Prostate gland (tissue), 2 donors: ENCODE measurements at regions not wholly inside any gene's neighbourhood (a gene's known extent, or its start where the extent isn't known, plus 50 kb on each side); places are given as distances from the start of the nearest gene placed in this dataset.

ENCODE experiments used
- DNase-seq: peaks from one replicate; pipeline ENCODE4 v3.0.0-alpha.2; 2019; ENCODE audit warnings: low spot score
- H3K27ac ChIP-seq, 2 donors: fragments of 200-600 bp; sonication (generic); 2 replicates each; pipeline ENCODE4 v1.5.1; 2017 to 2019
- H3K27me3 ChIP-seq: fragments of 200-600 bp; sonication (generic); replicated peaks from 2 replicates; pipeline ENCODE4 v1.5.1; 2019; ENCODE audit not compliant: insufficient read depth
- H3K36me3 ChIP-seq, 2 donors: fragments of 200-600 bp; sonication (generic); 1 replicate in 1 of 2; 2 replicates in 1 of 2; pipeline versions ENCODE4 v1.5.1 to v1.8.1; 2017 to 2019
- H3K4me1 ChIP-seq: fragments of 200-600 bp; sonication (generic); replicated peaks from 2 replicates; pipeline ENCODE4 v1.5.1; 2019
- H3K4me3 ChIP-seq, 2 donors: fragments of 200-600 bp; sonication (generic); 2 replicates each; pipeline ENCODE4 v1.5.1; 2017 to 2019
- H3K9me3 ChIP-seq: fragments of 200-600 bp; sonication (generic); 2 replicates; pipeline ENCODE4 v1.5.1; 2017
- POLR2A ChIP-seq: fragments of 450-650 bp; IDR thresholded peaks from one replicate; pipeline ENCODE4 v1.6.1; 2016; ENCODE audit warnings: antibody characterized with exemption, mild to moderate bottlenecking
- POLR2AphosphoS5 ChIP-seq: sonication (generic); formaldehyde crosslinking; IDR thresholded peaks from one replicate; pipeline ENCODE4 v1.6.1; 2017; ENCODE audit warnings: antibody characterized with exemption
- WGBS: methylation state at CpG from one replicate; pipeline ENCODE4 v1.1.5; 2018; 5-methylcytosine and 5-hydroxymethylcytosine counted together
- intact Hi-C: fragments of 100-400 bp; cut with DNase I; formaldehyde crosslinking; loops from one replicate; pipeline ENCODE4 v1.14.2; 2022
- TF ChIP-seq, protein P1 (sequence below), 4 experiments: fragments of 200-600 bp in 2 of 4; fragments of 450-650 bp in 2 of 4; sonication (generic) in 2 of 4; IDR thresholded peaks; 1 replicate in 3 of 4; 2 replicates in 1 of 4; pipeline ENCODE4 v1.5.1; 2016 to 2019; ENCODE audit warnings: antibody characterized with exemption in 4 of 4, mild to moderate bottlenecking in 2 of 4, moderate library complexity in 2 of 4

DNA sequence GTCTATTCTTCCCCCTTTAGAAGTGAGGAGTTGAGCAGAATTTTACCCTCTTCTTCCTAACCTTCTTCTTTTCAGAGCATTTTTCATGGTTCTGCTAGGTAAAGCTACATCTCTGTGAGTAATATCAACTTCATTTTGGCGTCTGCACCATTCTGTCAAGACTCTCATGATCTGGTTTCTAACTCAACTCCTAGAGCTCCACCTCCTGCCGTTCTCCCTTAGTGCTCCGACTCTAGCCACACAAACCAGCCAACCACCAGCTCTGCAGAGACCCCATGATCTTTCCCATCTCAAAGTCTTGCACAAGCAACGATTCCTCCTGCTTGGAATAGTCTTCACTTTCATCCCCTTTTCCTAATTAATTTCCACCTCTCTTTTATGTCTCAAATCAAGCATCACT, 193.9 kb upstream of the TMC3 start:
- TF ChIP-seq POLR2AphosphoS5: no peak
- TF ChIP-seq POLR2A: no peak
- TF ChIP-seq, protein P1, sequence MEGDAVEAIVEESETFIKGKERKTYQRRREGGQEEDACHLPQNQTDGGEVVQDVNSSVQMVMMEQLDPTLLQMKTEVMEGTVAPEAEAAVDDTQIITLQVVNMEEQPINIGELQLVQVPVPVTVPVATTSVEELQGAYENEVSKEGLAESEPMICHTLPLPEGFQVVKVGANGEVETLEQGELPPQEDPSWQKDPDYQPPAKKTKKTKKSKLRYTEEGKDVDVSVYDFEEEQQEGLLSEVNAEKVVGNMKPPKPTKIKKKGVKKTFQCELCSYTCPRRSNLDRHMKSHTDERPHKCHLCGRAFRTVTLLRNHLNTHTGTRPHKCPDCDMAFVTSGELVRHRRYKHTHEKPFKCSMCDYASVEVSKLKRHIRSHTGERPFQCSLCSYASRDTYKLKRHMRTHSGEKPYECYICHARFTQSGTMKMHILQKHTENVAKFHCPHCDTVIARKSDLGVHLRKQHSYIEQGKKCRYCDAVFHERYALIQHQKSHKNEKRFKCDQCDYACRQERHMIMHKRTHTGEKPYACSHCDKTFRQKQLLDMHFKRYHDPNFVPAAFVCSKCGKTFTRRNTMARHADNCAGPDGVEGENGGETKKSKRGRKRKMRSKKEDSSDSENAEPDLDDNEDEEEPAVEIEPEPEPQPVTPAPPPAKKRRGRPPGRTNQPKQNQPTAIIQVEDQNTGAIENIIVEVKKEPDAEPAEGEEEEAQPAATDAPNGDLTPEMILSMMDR (IDR thresholded peaks at IDR 0.05): no peak
- intact Hi-C loops: no loop called here
- no peak overlapping the region for H3K4me3 ChIP-seq
- no peaks in the 10 kb centered on the region for H3K9me3 ChIP-seq
- H3K4me1 ChIP-seq: no peaks in the 10 kb centered on the region
- DNase-seq: no peak
- no peaks in the 10 kb centered on the region for H3K27me3 ChIP-seq
- no peak overlapping the region for H3K27ac ChIP-seq
- H3K36me3 ChIP-seq: no peaks in the 10 kb centered on the region
- WGBS: 78% methylated on average over 4 of the region's 4 CpGs

DNA sequence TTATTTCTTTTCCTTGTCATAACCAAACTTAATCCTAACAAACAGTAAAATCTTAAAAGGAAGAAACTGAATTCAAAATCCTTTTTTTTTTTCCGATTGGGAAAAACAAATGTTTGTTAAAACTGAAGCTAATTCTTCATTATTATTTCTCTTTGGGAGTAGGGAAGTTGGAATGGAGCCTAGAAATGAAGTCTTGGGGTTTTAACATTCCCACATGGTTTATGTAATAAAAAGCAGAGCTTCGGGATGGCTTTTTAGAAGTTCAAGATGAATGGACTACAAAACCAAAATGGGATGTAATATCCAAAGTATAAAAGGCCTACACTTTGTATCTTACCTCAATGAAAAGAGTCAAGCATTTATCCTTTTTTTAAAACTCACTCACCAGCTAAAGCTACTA, 189.0 kb upstream of the TMC3 start:
- no peak for DNase-seq
- Histone ChIP-seq H3K36me3 (no peaks in the 10 kb centered on the region), H3K27me3 (no peaks in the 10 kb centered on the region), H3K4me1 (no peaks in the 10 kb centered on the region), H3K27ac (no peak overlapping the region), H3K4me3 (no peak overlapping the region), H3K9me3 (no peaks in the 10 kb centered on the region)
- 49% methylated on average over 2 of the region's 2 CpGs for WGBS
- intact Hi-C loops: no loop called here
- TF ChIP-seq POLR2AphosphoS5 (no peak), POLR2A (no peak)
- TF ChIP-seq, protein P1 (IDR thresholded peaks at IDR 0.05): no peak

DNA sequence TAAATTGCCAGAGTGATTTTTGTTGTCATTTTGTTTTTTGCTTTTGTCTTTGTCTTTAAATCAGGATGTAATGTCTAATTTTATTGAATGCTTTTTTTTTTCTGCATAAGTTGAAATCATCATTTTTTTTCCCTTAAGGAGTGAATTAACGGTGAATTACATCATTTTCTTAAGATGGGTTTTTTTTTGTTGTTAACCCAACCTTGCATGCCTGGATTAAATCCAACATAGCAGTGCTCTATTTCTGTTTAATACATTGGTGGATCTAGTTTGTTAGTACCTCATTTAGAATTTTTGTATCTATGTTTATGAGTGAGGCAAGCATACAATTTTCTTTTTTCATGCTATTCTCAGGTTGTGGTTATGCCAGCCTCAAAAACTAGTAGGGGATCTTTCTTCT, 186.4 kb upstream of the TMC3 start:
- TF ChIP-seq POLR2A (no peak), POLR2AphosphoS5 (no peak)
- TF ChIP-seq, protein P1 (IDR thresholded peaks at IDR 0.05): no peak
- H3K4me3 ChIP-seq: no peak overlapping the region
- intact Hi-C loops: no loop called here
- H3K4me1 ChIP-seq: no peaks in the 10 kb centered on the region
- no peak overlapping the region for H3K27ac ChIP-seq
- no peaks in the 10 kb centered on the region for H3K9me3 ChIP-seq
- no peak for DNase-seq
- H3K36me3 ChIP-seq: no peaks in the 10 kb centered on the region
- WGBS: 90% methylated on average over 1 of the region's 1 CpG
- H3K27me3 ChIP-seq: no peaks in the 10 kb centered on the region

DNA sequence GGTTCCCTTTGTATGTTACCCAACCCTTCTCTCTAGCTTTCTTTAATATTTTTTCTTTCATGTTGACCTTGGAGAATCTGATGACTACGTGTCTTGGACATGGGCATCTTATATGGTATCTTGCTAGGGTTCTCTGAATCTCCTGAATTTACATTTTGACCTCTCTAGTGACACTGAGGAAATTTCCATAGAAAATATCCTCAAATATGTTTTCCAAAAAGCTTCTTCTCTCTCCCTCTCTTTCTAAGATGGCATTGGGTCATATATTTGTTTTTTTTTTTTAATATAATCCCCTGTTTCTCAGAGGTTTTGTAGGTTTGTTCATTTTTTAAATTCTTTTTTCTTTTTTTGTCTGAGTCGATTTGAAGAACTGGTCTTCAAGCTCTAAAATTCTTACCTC, 184.0 kb upstream of the TMC3 start:
- no peaks in the 10 kb centered on the region for H3K27me3 ChIP-seq
- H3K4me3 ChIP-seq: no peak overlapping the region
- 92% methylated on average over 2 of the region's 2 CpGs for WGBS
- no peak for DNase-seq
- intact Hi-C loops: no loop called here
- no peaks in the 10 kb centered on the region for H3K4me1 ChIP-seq
- H3K36me3 ChIP-seq: no peaks in the 10 kb centered on the region
- TF ChIP-seq POLR2A (no peak), POLR2AphosphoS5 (no peak)
- TF ChIP-seq, protein P1 (IDR thresholded peaks at IDR 0.05): no peak
- no peaks in the 10 kb centered on the region for H3K9me3 ChIP-seq
- no peak overlapping the region for H3K27ac ChIP-seq

DNA sequence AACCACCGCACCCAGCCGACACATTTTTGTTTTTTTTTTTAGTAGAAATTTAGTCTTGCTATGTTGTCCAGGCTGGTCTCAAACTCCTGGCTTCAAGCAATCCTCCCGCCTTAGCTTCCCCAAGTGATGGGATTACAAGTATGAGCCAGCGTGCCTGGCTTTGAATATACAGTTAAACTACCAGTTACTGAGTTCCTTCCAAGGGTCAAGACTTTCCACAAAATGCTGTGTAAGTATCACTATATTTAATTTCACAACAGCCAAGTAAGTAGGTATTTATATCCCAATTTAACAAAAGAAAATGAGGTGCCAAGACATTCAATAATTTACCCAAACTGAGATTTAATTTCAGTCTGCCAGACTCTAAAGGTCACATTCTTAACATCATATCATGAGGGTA, 181.3 kb upstream of the TMC3 start:
- no peaks in the 10 kb centered on the region for H3K9me3 ChIP-seq
- H3K4me3 ChIP-seq: no peak overlapping the region
- intact Hi-C loops: no loop called here
- TF ChIP-seq POLR2AphosphoS5 (no peak), POLR2A (no peak)
- TF ChIP-seq, protein P1 (IDR thresholded peaks at IDR 0.05): no peak
- WGBS: 86% methylated on average over 4 of the region's 4 CpGs
- H3K4me1 ChIP-seq: no peaks in the 10 kb centered on the region
- no peaks in the 10 kb centered on the region for H3K36me3 ChIP-seq
- no peak overlapping the region for H3K27ac ChIP-seq
- no peak for DNase-seq
- no peaks in the 10 kb centered on the region for H3K27me3 ChIP-seq
